ENCODE measurements at regions not wholly inside any gene's neighbourhood (a gene's known extent, or its start where the extent isn't known, plus 50 kb on each side); places are given as distances from the start of the nearest gene placed in this dataset.

GRCh38 chr7:130882396-130882795 lies 148.4 kb upstream of the KLF14 start:
- no peak for TF ChIP-seq CTCF (IDR thresholded peaks at IDR 0.05)
- TF ChIP-seq POLR2A (IDR thresholded peaks at IDR 0.05) = no peak
- Histone ChIP-seq H3K27me3 (no peaks in the 10 kb centered on the region), H3K36me3 (no peaks in the 10 kb centered on the region), H3K9me3 (no peaks in the 10 kb centered on the region), H3K4me1 (peaks cover 0 to 6% of the 10 kb centered on the region in 2 donors), H3K4me3 (no peak overlapping the region), H3K27ac (peak overlapping the region; percentile 70)
- intact Hi-C loops (cut with DNase I; ENCODE audit: low total_unique reads) = no loop called here
- DNase-seq (ENCODE audit: low spot score in 2 of 2) = no peak

GRCh38 chr7:130883928-130884327 lies 149.9 kb upstream of the KLF14 start:
- Histone ChIP-seq H3K27me3 (no peaks in the 10 kb centered on the region), H3K36me3 (no peaks in the 10 kb centered on the region), H3K27ac (peak overlapping the region in 1 of 2 donors; percentile 24), H3K9me3 (no peaks in the 10 kb centered on the region), H3K4me1 (peaks cover 4 to 6% of the 10 kb centered on the region in 2 donors), H3K4me3 (no peak overlapping the region)
- TF ChIP-seq POLR2AphosphoS5 (IDR thresholded peaks at IDR 0.05) = no peak
- no peak for TF ChIP-seq POLR2A (IDR thresholded peaks at IDR 0.05)
- TF ChIP-seq CTCF (IDR thresholded peaks at IDR 0.05) = no peak
- intact Hi-C loops (cut with DNase I; ENCODE audit: low total_unique reads) = no loop called here
- DNase-seq (ENCODE audit: low spot score in 2 of 2) = no peak

GRCh38 chr7:130884437-130885417 lies 150.7 kb upstream of the KLF14 start:
- Histone ChIP-seq H3K27ac (peak overlapping the region; percentile 40 to 44), H3K9me3 (no peaks in the 10 kb centered on the region), H3K27me3 (no peaks in the 10 kb centered on the region), H3K36me3 (no peaks in the 10 kb centered on the region), H3K4me1 (peaks cover 4 to 6% of the 10 kb centered on the region in 2 donors), H3K4me3 (no peak overlapping the region)
- intact Hi-C loops (cut with DNase I; ENCODE audit: low total_unique reads) = no loop called here
- TF ChIP-seq POLR2A (IDR thresholded peaks at IDR 0.05) (no peak), POLR2AphosphoS5 (IDR thresholded peaks at IDR 0.05) (no peak), CTCF (IDR thresholded peaks at IDR 0.05) (no peak)
- no peak for DNase-seq (ENCODE audit: low spot score in 2 of 2)

GRCh38 chr7:130886438-130887135 lies 152.6 kb upstream of the KLF14 start:
- TF ChIP-seq POLR2AphosphoS5 (IDR thresholded peaks at IDR 0.05) = no peak
- no peak for TF ChIP-seq POLR2A (IDR thresholded peaks at IDR 0.05)
- TF ChIP-seq CTCF (IDR thresholded peaks at IDR 0.05) = no peak
- no peaks in the 10 kb centered on the region for H3K36me3 ChIP-seq
- intact Hi-C loops (cut with DNase I; ENCODE audit: low total_unique reads) = no loop called here
- DNase-seq (ENCODE audit: low spot score in 2 of 2) = no peak
- H3K27ac ChIP-seq = peak overlapping the region; percentile 71 to 93
- H3K4me3 ChIP-seq = no peak overlapping the region
- H3K27me3 ChIP-seq = no peaks in the 10 kb centered on the region
- no peaks in the 10 kb centered on the region for H3K9me3 ChIP-seq
- H3K4me1 ChIP-seq = peaks cover under 1 to 4% of the 10 kb centered on the region in 2 donors
